ENCODE measurements at regions not wholly inside any gene's neighbourhood (a gene's known extent, or its start where the extent isn't known, plus 50 kb on each side); places are given as distances from the start of the nearest gene placed in this dataset.
"Not testable (repeated sequence)": the region's sequence is repeated elsewhere in the genome, so short reads cannot be mapped to it uniquely, and the experiment has no call there.

DNA sequence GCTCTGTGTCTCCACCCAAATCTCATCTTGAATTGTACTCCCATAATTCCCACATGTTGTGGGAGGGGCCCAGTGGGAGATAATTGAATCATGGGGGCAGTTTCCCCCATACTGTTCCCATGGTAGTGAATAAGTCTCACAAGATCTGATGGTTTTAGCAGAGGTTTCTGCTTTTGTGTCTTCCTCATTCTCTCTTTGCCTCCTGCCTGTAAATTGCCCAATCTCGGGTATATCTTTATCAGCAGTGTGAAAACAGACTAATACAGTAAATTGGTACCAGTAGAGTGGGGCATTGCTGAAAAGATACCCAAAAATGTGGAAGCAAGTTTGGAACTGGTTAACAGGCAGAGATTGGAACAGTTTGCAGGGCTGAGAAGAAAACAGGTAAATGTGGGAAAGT lies 278.1 kb upstream of the PCDH9 start:
- H3K4me3 ChIP-seq (ENCODE audit: low read length in 2 of 2); H3K36me3 ChIP-seq (ENCODE audit: control insufficient read depth in 1 of 2, insufficient read depth in 2 of 2, low read length in 1 of 2); intact Hi-C loops (cut with DNase I); DNase-seq; H3K27me3 ChIP-seq (ENCODE audit: control insufficient read depth in 1 of 2, insufficient read depth in 2 of 2, low read length in 1 of 2); H3K27ac ChIP-seq (ENCODE audit: low read depth in 1 of 2, low read length in 2 of 2); H3K9me3 ChIP-seq (ENCODE audit: control insufficient read depth, low read length); H3K4me1 ChIP-seq (ENCODE audit: control insufficient read depth in 1 of 2, insufficient read depth in 2 of 2, low read length in 2 of 2); ATAC-seq (ENCODE audit: low FRiP score): not testable (repeated sequence)
- WGBS, 2 donors: 67 to 84% methylated on average over 1 of the region's 1 CpG

GRCh38 chr13:67506407-67506806 lies 276.3 kb upstream of the PCDH9 start:
- intact Hi-C loops (cut with DNase I): no loop called here
- Histone ChIP-seq H3K4me1 (ENCODE audit: control insufficient read depth in 1 of 2, insufficient read depth in 2 of 2, low read length in 2 of 2) (no peaks in the 10 kb centered on the region), H3K27ac (ENCODE audit: low read depth in 1 of 2, low read length in 2 of 2) (no peak overlapping the region), H3K9me3 (ENCODE audit: control insufficient read depth, low read length) (no peaks in the 10 kb centered on the region), H3K27me3 (ENCODE audit: control insufficient read depth in 1 of 2, insufficient read depth in 2 of 2, low read length in 1 of 2) (no peaks in the 10 kb centered on the region), H3K36me3 (ENCODE audit: control insufficient read depth in 1 of 2, insufficient read depth in 2 of 2, low read length in 1 of 2) (no peaks in the 10 kb centered on the region), H3K4me3 (ENCODE audit: low read length in 2 of 2) (no peak overlapping the region)
- no peak for DNase-seq
- no peak for ATAC-seq (ENCODE audit: low FRiP score)

GRCh38 chr13:67505376-67505775 lies 275.2 kb upstream of the PCDH9 start:
- intact Hi-C loops (cut with DNase I): no loop called here
- no peak for ATAC-seq (ENCODE audit: low FRiP score)
- Histone ChIP-seq H3K27me3 (ENCODE audit: control insufficient read depth in 1 of 2, insufficient read depth in 2 of 2, low read length in 1 of 2) (no peaks in the 10 kb centered on the region), H3K27ac (ENCODE audit: low read depth in 1 of 2, low read length in 2 of 2) (no peak overlapping the region), H3K4me1 (ENCODE audit: control insufficient read depth in 1 of 2, insufficient read depth in 2 of 2, low read length in 2 of 2) (no peaks in the 10 kb centered on the region), H3K4me3 (ENCODE audit: low read length in 2 of 2) (no peak overlapping the region), H3K36me3 (ENCODE audit: control insufficient read depth in 1 of 2, insufficient read depth in 2 of 2, low read length in 1 of 2) (no peaks in the 10 kb centered on the region), H3K9me3 (ENCODE audit: control insufficient read depth, low read length) (no peaks in the 10 kb centered on the region)
- DNase-seq: no peak

- no peak overlapping the region for H3K27ac ChIP-seq (ENCODE audit: low read depth in 1 of 2, low read length in 2 of 2)
- no peaks in the 10 kb centered on the region for H3K4me1 ChIP-seq (ENCODE audit: control insufficient read depth in 1 of 2, insufficient read depth in 2 of 2, low read length in 2 of 2)
- H3K27me3 ChIP-seq (ENCODE audit: control insufficient read depth in 1 of 2, insufficient read depth in 2 of 2, low read length in 1 of 2): no peaks in the 10 kb centered on the region
- DNase-seq (no peak), ATAC-seq (ENCODE audit: low FRiP score) (no peak)
- H3K36me3 ChIP-seq (ENCODE audit: control insufficient read depth in 1 of 2, insufficient read depth in 2 of 2, low read length in 1 of 2): no peaks in the 10 kb centered on the region
- H3K4me3 ChIP-seq (ENCODE audit: low read length in 2 of 2): no peak overlapping the region
- intact Hi-C loops (cut with DNase I): no loop called here
- no peaks in the 10 kb centered on the region for H3K9me3 ChIP-seq (ENCODE audit: control insufficient read depth, low read length)
- WGBS, 2 donors: 77 to 79% methylated on average over 3 of the region's 3 CpGs
These were observed 268.8 kb upstream of the PCDH9 start for GRCh38 chr13:67498948-67499347.

DNA sequence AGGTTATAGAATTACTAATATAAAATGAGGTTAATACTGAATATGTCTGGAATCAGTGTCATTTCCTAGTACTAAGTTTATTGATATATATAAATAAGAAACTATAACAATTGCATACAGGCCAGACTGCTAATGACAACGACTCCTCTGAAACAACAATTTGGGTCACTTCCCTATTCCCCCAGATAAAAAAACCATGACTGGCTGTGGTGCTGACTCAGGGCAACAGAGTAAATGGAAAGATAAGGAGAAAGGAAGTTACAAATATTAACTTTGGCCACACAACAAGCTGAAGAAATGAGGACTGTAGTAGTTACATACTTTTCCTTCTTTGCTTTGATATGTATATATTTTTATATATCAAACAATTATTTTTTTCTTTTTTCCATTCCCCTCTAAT lies 263.7 kb upstream of the PCDH9 start:
- DNase-seq: no peak
- no peaks in the 10 kb centered on the region for H3K9me3 ChIP-seq (ENCODE audit: control insufficient read depth, low read length)
- H3K36me3 ChIP-seq (ENCODE audit: control insufficient read depth in 1 of 2, insufficient read depth in 2 of 2, low read length in 1 of 2): no peaks in the 10 kb centered on the region
- H3K27me3 ChIP-seq (ENCODE audit: control insufficient read depth in 1 of 2, insufficient read depth in 2 of 2, low read length in 1 of 2): no peaks in the 10 kb centered on the region
- WGBS, 2 donors: 12 to 35% methylated on average over 1 of the region's 1 CpG
- H3K27ac ChIP-seq (ENCODE audit: low read depth in 1 of 2, low read length in 2 of 2): no peak overlapping the region
- intact Hi-C loops (cut with DNase I): no loop called here
- ATAC-seq (ENCODE audit: low FRiP score): no peak
- no peak overlapping the region for H3K4me3 ChIP-seq (ENCODE audit: low read length in 2 of 2)
- H3K4me1 ChIP-seq (ENCODE audit: control insufficient read depth in 1 of 2, insufficient read depth in 2 of 2, low read length in 2 of 2): no peaks in the 10 kb centered on the region

- no peaks in the 10 kb centered on the region for H3K9me3 ChIP-seq (ENCODE audit: control insufficient read depth, low read length)
These were observed 258.9 kb upstream of the PCDH9 start for GRCh38 chr13:67489016-67489415.

DNA sequence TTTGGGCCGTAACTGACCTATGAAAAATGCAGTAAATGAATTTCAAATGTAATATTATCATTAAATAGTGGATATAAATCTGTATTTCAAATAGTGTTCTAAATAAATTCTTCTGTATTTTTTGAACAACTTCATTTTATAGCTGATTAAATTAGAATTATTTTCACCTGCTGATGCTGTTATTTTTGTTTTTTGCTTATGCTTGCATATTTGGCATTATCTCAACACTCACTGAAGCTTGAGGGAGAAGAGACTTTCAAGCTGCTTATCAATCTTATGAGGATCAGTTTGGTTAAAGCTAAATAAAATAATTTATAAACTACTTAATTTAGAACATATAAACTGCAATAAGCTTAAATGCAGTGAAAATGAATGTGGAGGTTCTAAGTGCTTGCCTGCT lies 251.3 kb upstream of the PCDH9 start:
- ATAC-seq (ENCODE audit: low FRiP score) (no peak), DNase-seq (no peak)
- no peak overlapping the region for H3K4me3 ChIP-seq (ENCODE audit: low read length in 2 of 2)
- no peaks in the 10 kb centered on the region for H3K36me3 ChIP-seq (ENCODE audit: control insufficient read depth in 1 of 2, insufficient read depth in 2 of 2, low read length in 1 of 2)
- intact Hi-C loops (cut with DNase I): no loop called here
- WGBS, 2 donors: 80 to 91% methylated on average over 1 of the region's 1 CpG
- no peaks in the 10 kb centered on the region for H3K9me3 ChIP-seq (ENCODE audit: control insufficient read depth, low read length)
- H3K27me3 ChIP-seq (ENCODE audit: control insufficient read depth in 1 of 2, insufficient read depth in 2 of 2, low read length in 1 of 2): no peaks in the 10 kb centered on the region
- no peaks in the 10 kb centered on the region for H3K4me1 ChIP-seq (ENCODE audit: control insufficient read depth in 1 of 2, insufficient read depth in 2 of 2, low read length in 2 of 2)
- H3K27ac ChIP-seq (ENCODE audit: low read depth in 1 of 2, low read length in 2 of 2): no peak overlapping the region

More at GRCh38 chr13:67489016-67489415, 258.9 kb upstream of the PCDH9 start:
- no peak overlapping the region for H3K4me3 ChIP-seq (ENCODE audit: low read length in 2 of 2)
- ATAC-seq (ENCODE audit: low FRiP score) (no peak), DNase-seq (no peak)
- 67 to 70% methylated on average over 2 of the region's 2 CpGs for WGBS, 2 donors
- intact Hi-C loops (cut with DNase I): no loop called here
- no peaks in the 10 kb centered on the region for H3K27me3 ChIP-seq (ENCODE audit: control insufficient read depth in 1 of 2, insufficient read depth in 2 of 2, low read length in 1 of 2)
- H3K27ac ChIP-seq (ENCODE audit: low read depth in 1 of 2, low read length in 2 of 2): no peak overlapping the region
- no peaks in the 10 kb centered on the region for H3K4me1 ChIP-seq (ENCODE audit: control insufficient read depth in 1 of 2, insufficient read depth in 2 of 2, low read length in 2 of 2)
- H3K36me3 ChIP-seq (ENCODE audit: control insufficient read depth in 1 of 2, insufficient read depth in 2 of 2, low read length in 1 of 2): no peaks in the 10 kb centered on the region

- no peak overlapping the region for H3K27ac ChIP-seq (ENCODE audit: low read depth in 1 of 2, low read length in 2 of 2)
- WGBS, 2 donors: 88 to 89% methylated on average over 3 of the region's 3 CpGs
- intact Hi-C loops (cut with DNase I): no loop called here
- H3K4me3 ChIP-seq (ENCODE audit: low read length in 2 of 2): no peak overlapping the region
- H3K27me3 ChIP-seq (ENCODE audit: control insufficient read depth in 1 of 2, insufficient read depth in 2 of 2, low read length in 1 of 2): no peaks in the 10 kb centered on the region
- ATAC-seq (ENCODE audit: low FRiP score): no peak
- no peaks in the 10 kb centered on the region for H3K4me1 ChIP-seq (ENCODE audit: control insufficient read depth in 1 of 2, insufficient read depth in 2 of 2, low read length in 2 of 2)
- no peaks in the 10 kb centered on the region for H3K36me3 ChIP-seq (ENCODE audit: control insufficient read depth in 1 of 2, insufficient read depth in 2 of 2, low read length in 1 of 2)
- H3K9me3 ChIP-seq (ENCODE audit: control insufficient read depth, low read length): no peaks in the 10 kb centered on the region
- DNase-seq: no peak
These were observed 244.0 kb upstream of the PCDH9 start for GRCh38 chr13:67474115-67474514.

- H3K4me1 ChIP-seq (ENCODE audit: control insufficient read depth in 1 of 2, insufficient read depth in 2 of 2, low read length in 2 of 2): no peaks in the 10 kb centered on the region
- no peak for ATAC-seq (ENCODE audit: low FRiP score)
- no peaks in the 10 kb centered on the region for H3K27me3 ChIP-seq (ENCODE audit: control insufficient read depth in 1 of 2, insufficient read depth in 2 of 2, low read length in 1 of 2)
- DNase-seq: no peak
- intact Hi-C loops (cut with DNase I): no loop called here
- H3K4me3 ChIP-seq (ENCODE audit: low read length in 2 of 2): no peak overlapping the region
- H3K27ac ChIP-seq (ENCODE audit: low read depth in 1 of 2, low read length in 2 of 2): no peak overlapping the region
- WGBS, 2 donors: 76 to 83% methylated on average over 3 of the region's 3 CpGs
- no peaks in the 10 kb centered on the region for H3K9me3 ChIP-seq (ENCODE audit: control insufficient read depth, low read length)
- no peaks in the 10 kb centered on the region for H3K36me3 ChIP-seq (ENCODE audit: control insufficient read depth in 1 of 2, insufficient read depth in 2 of 2, low read length in 1 of 2)
These were observed 239.5 kb upstream of the PCDH9 start for GRCh38 chr13:67469623-67470022.

Data from aorta (tissue), 5 donors.